ENCODE measurements at regions not wholly inside any gene's neighbourhood (a gene's known extent, or its start where the extent isn't known, plus 50 kb on each side); places are given as distances from the start of the nearest gene placed in this dataset.

- no peak for DNase-seq
Observed at GRCh38 chr17:12296209-12296625, 275.5 kb downstream of the MAP2K4 start.

DNA sequence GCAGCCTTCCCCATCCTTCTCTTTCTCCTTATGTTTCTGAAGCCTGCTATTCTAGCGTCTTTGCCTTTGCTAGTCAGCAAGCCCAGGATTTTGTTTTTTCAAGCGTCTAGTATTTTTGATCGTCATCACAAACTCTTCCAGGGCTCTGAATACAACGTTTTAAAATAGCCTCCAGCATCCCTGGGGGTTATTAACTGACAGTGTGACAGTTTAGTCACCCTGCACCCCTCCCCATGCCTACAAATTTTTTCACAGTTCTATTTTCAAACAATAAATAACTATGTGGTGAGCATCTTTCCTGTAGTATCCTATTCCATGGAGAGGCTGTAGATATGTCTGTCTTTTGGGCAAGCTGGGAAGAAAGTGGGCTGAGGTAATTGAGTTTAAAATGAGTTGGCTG, 280.9 kb downstream of the MAP2K4 start:
- peak; percentile 25 for DNase-seq

DNA sequence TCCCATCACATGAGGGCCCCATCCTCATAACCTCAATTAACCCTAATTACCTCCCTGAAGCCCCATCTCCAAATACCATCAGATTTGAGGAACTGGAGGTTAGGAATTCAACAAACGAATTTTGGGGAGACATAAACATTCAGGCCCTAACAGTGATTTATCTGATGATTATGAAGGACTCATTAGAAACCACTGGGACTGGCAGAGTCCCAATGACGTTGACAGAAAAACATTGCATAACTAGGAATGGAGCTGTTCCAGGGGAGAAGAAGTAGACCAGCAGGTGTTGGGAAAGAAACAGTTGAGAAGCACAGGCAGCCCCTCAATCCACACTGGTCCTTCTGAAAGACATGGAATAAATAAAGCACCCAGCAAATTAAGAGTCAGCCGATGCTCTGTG, 282.0 kb downstream of the MAP2K4 start:
- no peak for DNase-seq

DNA sequence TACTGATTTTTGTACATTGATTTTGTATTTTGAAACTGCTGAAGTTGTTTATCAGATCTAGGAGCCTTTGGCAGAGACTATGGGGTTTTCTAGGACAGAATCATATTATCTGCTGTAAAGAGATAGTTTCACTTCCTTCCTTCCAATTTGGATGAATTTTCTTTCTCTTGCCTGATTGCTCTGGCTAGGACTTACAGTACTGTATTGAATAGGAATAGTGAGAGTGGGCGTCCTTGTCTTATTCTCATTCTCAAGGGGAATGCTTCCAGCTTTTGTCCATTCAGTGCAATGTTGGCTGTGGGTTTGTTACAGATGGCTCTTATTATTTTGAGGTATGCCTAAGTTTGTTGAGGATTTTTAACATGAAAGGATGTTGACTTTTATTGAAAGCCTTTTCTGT, 290.1 kb downstream of the MAP2K4 start:
- no peak for DNase-seq

DNA sequence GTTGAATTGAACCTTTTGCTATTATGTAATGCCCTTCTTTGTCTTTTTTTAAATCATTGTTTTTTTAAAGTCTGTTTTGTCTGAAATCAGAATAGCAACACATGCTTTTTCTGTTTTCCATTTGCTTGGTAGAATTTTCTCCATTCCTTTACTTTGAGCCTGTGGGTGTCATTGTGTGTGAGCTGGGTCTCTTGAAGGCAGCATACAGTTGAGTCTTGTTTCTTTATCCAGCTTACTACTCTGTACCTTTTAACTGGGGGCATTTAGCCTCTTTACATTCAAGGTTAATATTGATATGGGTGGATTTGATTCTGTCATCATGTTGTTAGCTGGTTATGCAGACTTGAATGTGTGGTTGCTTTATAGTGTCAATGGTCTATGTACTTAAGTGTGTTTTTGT, 292.0 kb downstream of the MAP2K4 start:
- no peak for DNase-seq

DNA sequence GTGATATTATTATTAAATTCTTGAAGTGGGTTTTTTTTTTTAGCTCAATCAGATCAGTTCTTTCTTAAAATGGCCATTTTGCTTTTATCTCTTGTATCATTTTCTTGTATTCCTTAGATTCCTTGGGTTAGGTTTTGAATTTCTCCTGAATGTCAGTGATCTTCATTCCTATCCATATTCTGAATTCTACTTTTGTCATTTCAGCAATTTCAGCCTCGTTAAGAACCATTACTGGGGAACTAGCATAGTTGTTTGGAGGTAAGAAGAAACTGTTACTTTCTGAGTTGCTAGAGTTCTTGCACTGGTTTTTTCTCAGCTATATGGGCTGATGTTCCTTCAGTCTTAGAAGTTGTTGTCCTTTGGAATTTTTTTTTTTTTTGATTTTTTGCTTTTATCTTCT, 293.1 kb downstream of the MAP2K4 start:
- DNase-seq = no peak

GRCh38 chr17:12316021-12316420, 295.3 kb downstream of the MAP2K4 start:
- DNase-seq = no peak

- DNase-seq = no peak
Observed at GRCh38 chr17:12318571-12319266, 298.0 kb downstream of the MAP2K4 start.

DNA sequence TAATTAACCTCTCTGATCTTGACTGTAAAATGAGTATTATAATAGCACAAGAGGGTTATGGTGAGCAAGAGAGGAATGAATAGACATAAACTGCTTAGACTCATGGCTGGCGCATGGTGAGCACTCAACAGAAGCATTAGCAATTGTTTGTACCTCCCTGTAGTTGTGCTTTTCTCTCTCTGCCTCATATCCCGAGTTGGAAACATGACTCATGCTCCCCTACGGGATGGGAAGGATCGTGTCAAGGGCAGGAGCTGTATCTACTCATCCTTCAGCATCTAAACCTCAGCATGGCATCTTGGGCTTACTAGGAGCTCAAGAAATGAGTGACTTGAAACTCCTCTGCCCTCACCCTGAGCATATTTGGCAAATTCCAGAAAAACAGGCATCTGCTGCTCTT, 299.6 kb downstream of the MAP2K4 start:
- peak; percentile 46 for DNase-seq

- DNase-seq = no peak
Observed at GRCh38 chr17:12328204-12328603, 307.5 kb downstream of the MAP2K4 start.

DNA sequence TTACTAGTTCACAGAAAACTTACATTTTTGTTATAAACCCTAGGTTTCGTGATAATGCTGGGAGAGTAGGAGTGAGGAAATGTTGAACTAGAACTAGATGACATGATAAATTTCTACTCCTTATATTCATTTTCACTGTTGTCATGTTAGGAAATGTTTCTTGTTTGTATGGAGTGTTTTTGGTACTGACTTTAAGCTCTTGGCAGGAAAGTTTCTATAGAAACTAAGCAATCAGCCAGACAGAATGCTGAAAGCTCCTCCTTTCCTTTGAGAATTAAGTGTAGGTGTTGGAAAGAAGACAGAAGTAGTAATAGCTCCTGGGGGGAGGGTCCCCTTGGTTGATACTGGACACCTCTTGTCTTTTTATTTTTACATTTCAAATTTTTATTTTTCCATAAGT, 309.8 kb downstream of the MAP2K4 start:
- no peak for DNase-seq

- no peak for DNase-seq
Observed at GRCh38 chr17:12341328-12341727, 320.7 kb downstream of the MAP2K4 start.

GRCh38 chr17:12342161-12342560, 321.5 kb downstream of the MAP2K4 start:
- DNase-seq = no peak

GRCh38 chr17:12342609-12343435, 322.1 kb downstream of the MAP2K4 start:
- DNase-seq = no peak

GRCh38 chr17:12348476-12348875, 317.2 kb upstream of the MYOCD start:
- no peak for DNase-seq

- no peak for DNase-seq
Observed at GRCh38 chr17:12349297-12349696, 316.4 kb upstream of the MYOCD start.

DNA sequence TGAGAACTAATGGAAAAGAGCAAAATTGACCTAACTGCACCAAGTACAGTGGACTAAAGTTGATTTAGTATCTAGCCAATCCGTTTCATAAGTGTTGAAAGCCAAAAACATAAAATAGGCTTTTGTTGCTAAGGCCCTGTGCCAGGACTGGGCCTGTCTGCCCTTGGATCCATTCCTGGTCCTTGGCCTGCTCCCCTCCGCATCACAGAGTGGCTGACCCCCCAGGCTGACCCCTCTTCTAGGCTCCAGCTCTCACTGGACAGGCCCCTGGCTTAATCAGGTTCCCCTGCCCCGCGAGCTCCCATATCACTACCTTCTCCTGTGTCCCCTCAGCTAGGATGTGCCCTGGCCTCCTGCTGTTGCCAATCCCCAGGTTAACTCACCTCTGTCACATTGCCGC, 313.6 kb upstream of the MYOCD start:
- DNase-seq = no peak

DNA sequence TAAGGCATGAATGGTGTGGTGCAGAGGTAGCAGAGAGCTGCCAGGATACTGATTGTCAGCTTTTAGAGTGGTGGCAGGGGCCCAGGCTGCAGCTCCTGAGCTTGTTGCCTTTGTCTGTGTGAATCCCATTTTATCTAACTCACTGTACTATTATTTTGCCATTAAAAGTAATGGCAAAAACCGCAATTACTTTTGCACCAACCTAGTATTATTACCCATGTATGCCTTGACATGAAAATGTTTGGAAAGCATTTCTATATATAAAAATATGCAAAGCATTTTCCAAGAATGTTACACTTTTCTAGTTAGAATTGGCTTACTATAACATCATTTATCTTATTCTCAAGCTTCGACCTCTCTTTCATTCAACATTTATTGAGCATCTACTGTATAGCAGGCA, 308.1 kb upstream of the MYOCD start:
- no peak for DNase-seq

DNA sequence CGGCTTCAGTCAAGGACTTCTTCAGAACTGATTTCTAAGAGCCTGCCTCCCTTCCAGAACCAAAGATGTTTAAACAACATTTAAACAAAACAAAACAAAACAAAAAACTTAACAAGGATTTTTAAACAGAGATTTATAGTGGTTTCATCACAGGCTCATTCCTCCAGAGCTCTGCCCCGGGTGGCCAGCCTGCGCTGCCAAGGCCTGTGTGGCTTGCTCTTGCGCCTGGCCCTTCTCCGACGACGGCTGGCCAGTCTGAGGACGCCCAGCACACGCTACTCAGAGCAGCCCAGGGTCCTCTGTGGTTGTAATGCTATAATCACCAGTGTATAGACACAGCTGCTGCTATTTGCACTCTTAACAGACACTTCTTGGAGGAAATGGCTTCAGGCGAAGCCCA, 307.2 kb upstream of the MYOCD start:
- DNase-seq = no peak

- DNase-seq = no peak
Observed at GRCh38 chr17:12362853-12363455, 302.7 kb upstream of the MYOCD start.

DNA sequence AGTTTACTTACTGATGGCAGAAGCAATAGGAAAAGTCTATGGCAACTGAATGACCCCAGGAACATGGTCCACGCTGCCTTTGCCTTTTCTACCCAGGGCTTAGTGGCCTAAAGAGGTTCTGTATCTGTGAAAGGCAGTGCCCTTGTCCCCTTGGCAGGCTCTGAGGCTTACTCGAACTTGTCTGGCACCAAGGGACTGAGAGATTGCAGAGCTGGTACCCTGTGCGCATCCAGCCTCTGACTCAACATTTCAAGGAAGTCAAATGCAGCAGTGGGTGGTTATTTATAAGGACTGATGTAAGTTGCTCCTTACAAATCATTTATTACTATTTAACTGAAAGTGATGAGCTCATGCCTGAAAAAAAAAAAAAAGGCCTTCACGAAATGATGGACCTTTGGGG, 299.9 kb upstream of the MYOCD start:
- no peak for DNase-seq

- DNase-seq = no peak
Observed at GRCh38 chr17:12369065-12369464, 296.6 kb upstream of the MYOCD start.

DNA sequence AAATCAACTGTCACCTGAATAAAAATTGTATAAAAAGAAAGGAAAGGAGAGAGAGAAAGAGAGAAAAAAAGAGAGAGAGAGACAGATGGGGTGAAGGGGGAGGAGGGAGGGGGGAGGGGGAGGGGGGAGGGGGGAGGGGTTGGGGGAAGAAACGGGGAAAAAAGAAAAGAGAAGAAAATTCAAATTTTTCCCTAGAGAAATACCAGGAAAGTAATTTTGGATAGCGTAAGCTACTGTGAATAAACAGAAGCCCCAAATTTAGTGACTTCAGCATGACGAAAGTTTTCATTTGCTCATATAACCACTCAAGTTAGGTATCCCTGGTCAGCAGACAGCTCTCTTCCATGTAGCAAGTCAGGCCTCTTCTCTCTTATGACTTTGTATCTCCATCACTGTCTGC, 289.4 kb upstream of the MYOCD start:
- DNase-seq = no peak

GRCh38 chr17:12386225-12386624, 279.5 kb upstream of the MYOCD start:
- DNase-seq = no peak
